Activated CD4-positive, alpha-beta T cell treated with anti-CD3 and anti-CD28 coated beads, Interleukin-2, amount 10 ng/mL, durations not matched to agents 7 days and 5 days (primary cell): ENCODE measurements at regions not wholly inside any gene's neighbourhood (a gene's known extent, or its start where the extent isn't known, plus 50 kb on each side); places are given as distances from the start of the nearest gene placed in this dataset.

Experiments used
- CTCF ChIA-PET: fragments of 350-600 bp; sonication (Branson Sonifier 250); formaldehyde crosslinking; loops from one replicate; lab custom pipeline; 2021; ENCODE audit warnings: antibody characterized with exemption; lab: Charles Lee
- POLR2A ChIA-PET: fragments of 350-600 bp; sonication (Branson Sonifier 250); formaldehyde crosslinking; loops from one replicate; lab custom pipeline; 2021; ENCODE audit warnings: antibody characterized with exemption; lab: Charles Lee
- DNase-seq: peaks from one replicate; pipeline ENCODE4 v3.0.0-alpha.2; 2020
- H3K27ac Mint-ChIP-seq: one replicate; pipeline ENCODE4 v1.8.0; 2021; ENCODE audit warnings: mild to moderate bottlenecking, moderate library complexity, mixed read lengths
- H3K27me3 Mint-ChIP-seq: one replicate; pipeline ENCODE4 v1.8.0; 2021; ENCODE audit warnings: mixed read lengths
- H3K36me3 Mint-ChIP-seq: one replicate; pipeline ENCODE4 v1.8.0; 2021; ENCODE audit warnings: low read depth, mixed read lengths
- H3K4me1 Mint-ChIP-seq: one replicate; pipeline ENCODE4 v1.8.0; 2021; ENCODE audit warnings: mixed read lengths
- H3K4me3 Mint-ChIP-seq: one replicate; pipeline ENCODE4 v1.8.0; 2021; ENCODE audit warnings: mild to moderate bottlenecking, moderate library complexity, mixed read lengths
- H3K9me3 Mint-ChIP-seq: one replicate; pipeline ENCODE4 v1.8.0; 2021; ENCODE audit warnings: mixed read lengths

- DNase-seq: no peak
- no peak overlapping the region for H3K4me3 Mint-ChIP-seq
- H3K36me3 Mint-ChIP-seq: peaks cover 2% of the 10 kb centered on the region
- no peaks in the 10 kb centered on the region for H3K27me3 Mint-ChIP-seq
- peaks cover 24% of the 10 kb centered on the region for H3K4me1 Mint-ChIP-seq
- H3K27ac Mint-ChIP-seq: no peak overlapping the region
- ChIA-PET POLR2A (no interaction called here), CTCF (interaction anchor here (1.5 to 1.6 kb wide), 2 partner anchors 173 to 185 kb away, joined by 4 read pairs; partner anchors contain the start of genes ADO and EGR2)
- H3K9me3 Mint-ChIP-seq: no peaks in the 10 kb centered on the region
Measured at GRCh38 chr10:62631241-62631640, 173.3 kb upstream of the ADO start.

- Mint-ChIP-seq H3K4me3 (no peak overlapping the region), H3K27ac (peak overlapping the region; percentile 82), H3K4me1 (peaks cover 24% of the 10 kb centered on the region), H3K27me3 (no peaks in the 10 kb centered on the region), H3K36me3 (peaks cover 2% of the 10 kb centered on the region), H3K9me3 (no peaks in the 10 kb centered on the region)
- peak; percentile 69 for DNase-seq
- CTCF ChIA-PET: interaction anchor here (1.5 to 1.6 kb wide), 2 partner anchors 172 to 184 kb away, joined by 4 read pairs; partner anchors contain the start of genes ADO and EGR2
- POLR2A ChIA-PET: no interaction called here
Measured at GRCh38 chr10:62632071-62632809, 172.3 kb upstream of the ADO start.

DNA sequence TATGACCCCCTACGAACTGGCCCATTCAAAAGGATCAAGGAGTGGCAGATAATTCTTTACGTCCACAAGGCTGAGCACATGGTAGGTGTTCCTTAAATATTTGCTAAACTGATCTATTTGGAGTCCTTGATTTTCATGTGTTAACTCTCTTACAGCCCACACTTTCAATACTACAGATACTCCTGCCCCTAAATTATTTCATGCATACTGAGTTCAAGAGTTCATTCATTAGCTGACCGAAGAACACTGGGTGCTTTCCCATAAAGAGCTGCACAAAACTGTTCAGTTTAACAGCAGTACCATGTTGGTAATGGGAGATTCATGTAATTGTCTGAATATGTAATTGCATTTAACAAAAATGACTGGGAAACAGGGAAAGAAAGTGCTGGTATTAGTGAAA, 170.5 kb upstream of the ADO start:
- POLR2A ChIA-PET: no interaction called here

DNA sequence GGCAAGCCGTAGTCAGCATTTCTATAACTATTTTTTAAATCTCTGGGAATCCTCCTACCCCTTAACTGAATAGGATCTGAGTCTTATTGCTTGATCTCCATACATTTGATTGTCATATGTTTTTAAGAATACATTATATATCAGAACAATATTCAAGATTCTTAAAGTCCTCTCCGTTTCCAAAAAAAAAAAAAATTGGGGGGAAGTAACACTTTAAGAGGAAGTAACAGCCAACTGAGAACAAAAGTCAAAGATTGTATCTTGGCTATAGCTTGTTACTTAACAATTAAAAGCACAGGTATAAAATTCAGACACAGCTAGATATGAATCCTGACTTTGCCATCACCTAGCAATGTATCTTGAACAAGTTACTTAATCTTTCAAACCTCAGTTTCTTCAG, 169.9 kb upstream of the ADO start:
- Mint-ChIP-seq H3K27ac (no peak overlapping the region), H3K9me3 (no peaks in the 10 kb centered on the region), H3K4me3 (no peak overlapping the region), H3K27me3 (no peaks in the 10 kb centered on the region), H3K4me1 (peaks cover 24% of the 10 kb centered on the region), H3K36me3 (peaks cover 2% of the 10 kb centered on the region)
- CTCF ChIA-PET: interaction anchor here (0.5 to 0.9 kb wide), 3 partner anchors 98 to 217 kb away, joined by 3 read pairs; no protein-coding TSS in a partner anchor
- POLR2A ChIA-PET: no interaction called here
- DNase-seq: no peak

More for the DNA sequence above, 170.5 kb upstream of the ADO start:
- CTCF ChIA-PET: no interaction called here
- no peaks in the 10 kb centered on the region for H3K27me3 Mint-ChIP-seq
- peaks cover 24% of the 10 kb centered on the region for H3K4me1 Mint-ChIP-seq
- H3K4me3 Mint-ChIP-seq: no peak overlapping the region
- H3K36me3 Mint-ChIP-seq: peaks cover 2% of the 10 kb centered on the region
- no peaks in the 10 kb centered on the region for H3K9me3 Mint-ChIP-seq
- DNase-seq: no peak
- H3K27ac Mint-ChIP-seq: no peak overlapping the region

GRCh38 chr10:62635127-62635526, 169.4 kb upstream of the ADO start:
- ChIA-PET CTCF (interaction anchor here (0.6 to 1.0 kb wide), 5 partner anchors 13 to 152 kb away, joined by 3 to 4 read pairs (median 3); no protein-coding TSS in a partner anchor), POLR2A (interaction anchor here (0.7 kb wide), 1 partner anchor 223 kb away, joined by 3 read pairs; no protein-coding TSS in a partner anchor)
- H3K9me3 Mint-ChIP-seq: no peaks in the 10 kb centered on the region
- no peaks in the 10 kb centered on the region for H3K27me3 Mint-ChIP-seq
- no peak for DNase-seq
- H3K4me1 Mint-ChIP-seq: peaks cover 24% of the 10 kb centered on the region
- no peak overlapping the region for H3K27ac Mint-ChIP-seq
- H3K36me3 Mint-ChIP-seq: peaks cover 2% of the 10 kb centered on the region
- no peak overlapping the region for H3K4me3 Mint-ChIP-seq

- ChIA-PET POLR2A (interaction anchor here (0.7 to 1.4 kb wide), 4 partner anchors 92 to 217 kb away, joined by 3 to 4 read pairs (median 4); no protein-coding TSS in a partner anchor), CTCF (interaction anchor here (0.9 to 1.6 kb wide), 6 partner anchors 10 to 521 kb away, joined by 3 to 6 read pairs (median 4); no protein-coding TSS in a partner anchor)
- DNase-seq: peak; percentile 27
- H3K36me3 Mint-ChIP-seq: no peaks in the 10 kb centered on the region
- H3K4me3 Mint-ChIP-seq: no peak overlapping the region
- no peak overlapping the region for H3K27ac Mint-ChIP-seq
- no peaks in the 10 kb centered on the region for H3K9me3 Mint-ChIP-seq
- H3K27me3 Mint-ChIP-seq: no peaks in the 10 kb centered on the region
- H3K4me1 Mint-ChIP-seq: peaks cover 16% of the 10 kb centered on the region
Measured at GRCh38 chr10:62636825-62637248, 167.7 kb upstream of the ADO start.

- H3K36me3 Mint-ChIP-seq: no peaks in the 10 kb centered on the region
- DNase-seq: peak; percentile 82
- POLR2A ChIA-PET: interaction anchor here (0.7 to 1.4 kb wide), 4 partner anchors 91 to 216 kb away, joined by 3 to 4 read pairs (median 4); no protein-coding TSS in a partner anchor
- no peaks in the 10 kb centered on the region for H3K27me3 Mint-ChIP-seq
- no peak overlapping the region for H3K4me3 Mint-ChIP-seq
- H3K9me3 Mint-ChIP-seq: no peaks in the 10 kb centered on the region
- CTCF ChIA-PET: interaction anchor here (0.5 to 1.6 kb wide), 8 partner anchors 10 to 359 kb away, joined by 3 to 6 read pairs (median 4); no protein-coding TSS in a partner anchor
- peaks cover 10% of the 10 kb centered on the region for H3K4me1 Mint-ChIP-seq
- H3K27ac Mint-ChIP-seq: no peak overlapping the region
Measured at GRCh38 chr10:62637249-62638061, 167.1 kb upstream of the ADO start.

DNA sequence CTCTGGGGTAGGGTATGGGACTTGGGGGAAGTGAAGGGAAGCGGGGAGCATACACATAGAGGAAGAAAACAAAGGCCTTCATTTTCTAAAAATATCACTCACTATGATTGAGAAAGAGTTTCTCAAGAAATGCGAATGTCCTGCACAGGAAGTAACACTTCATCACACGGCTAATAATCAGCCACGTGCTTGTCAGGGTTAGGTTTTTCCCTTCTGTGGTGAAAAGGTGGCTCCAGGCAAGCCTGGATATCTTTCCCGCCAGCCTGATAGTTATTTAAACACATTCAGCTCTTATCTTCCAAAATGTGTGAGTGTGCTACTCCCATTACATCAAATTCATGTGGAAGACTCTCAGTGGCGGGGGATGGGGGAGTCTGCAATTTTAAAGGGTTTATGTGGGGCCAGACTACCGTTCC, 166.4 kb upstream of the ADO start:
- CTCF ChIA-PET: interaction anchor here (1.3 to 1.6 kb wide), 5 partner anchors 11 to 179 kb away, joined by 4 to 6 read pairs (median 4); no protein-coding TSS in a partner anchor
- Mint-ChIP-seq H3K27ac (no peak overlapping the region), H3K4me1 (peaks cover 6% of the 10 kb centered on the region), H3K9me3 (no peaks in the 10 kb centered on the region), H3K4me3 (no peak overlapping the region), H3K36me3 (no peaks in the 10 kb centered on the region), H3K27me3 (no peaks in the 10 kb centered on the region)
- POLR2A ChIA-PET: interaction anchor here (1.4 kb wide), 1 partner anchor 180 kb away, joined by 4 read pairs; no protein-coding TSS in a partner anchor
- no peak for DNase-seq

DNA sequence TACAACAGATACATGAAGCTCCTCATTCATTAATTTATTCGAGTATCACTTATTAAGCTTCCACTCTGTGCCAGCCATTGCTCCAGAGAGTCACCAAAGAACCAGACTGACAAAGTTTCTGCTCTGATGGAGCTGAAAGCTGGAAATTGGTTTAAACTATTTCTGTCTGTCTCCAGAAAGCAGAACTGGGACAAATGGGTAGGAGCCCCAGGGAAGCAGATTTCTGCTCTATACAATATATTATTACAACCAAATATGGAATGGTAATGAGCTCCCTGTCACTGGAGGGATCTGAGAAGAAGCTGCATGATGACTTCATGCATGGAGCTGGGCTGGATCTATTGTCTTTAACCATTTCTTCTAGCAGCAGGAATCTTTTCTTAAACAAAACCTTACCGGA, 165.4 kb upstream of the ADO start:
- no peaks in the 10 kb centered on the region for H3K36me3 Mint-ChIP-seq
- CTCF ChIA-PET: interaction anchor here (0.6 to 1.5 kb wide), 8 partner anchors 9 to 1301 kb away, joined by 3 to 5 read pairs (median 4); no protein-coding TSS in a partner anchor
- POLR2A ChIA-PET: no interaction called here
- no peak for DNase-seq
- H3K9me3 Mint-ChIP-seq: no peaks in the 10 kb centered on the region
- H3K27me3 Mint-ChIP-seq: no peaks in the 10 kb centered on the region
- no peak overlapping the region for H3K27ac Mint-ChIP-seq
- H3K4me3 Mint-ChIP-seq: no peak overlapping the region
- H3K4me1 Mint-ChIP-seq: peaks cover 2% of the 10 kb centered on the region

- POLR2A ChIA-PET: no interaction called here
Measured at GRCh38 chr10:62640411-62640810, 164.1 kb upstream of the ADO start.

GRCh38 chr10:62643606-62644587, 160.6 kb upstream of the ADO start:
- no peak overlapping the region for H3K4me3 Mint-ChIP-seq
- no peaks in the 10 kb centered on the region for H3K9me3 Mint-ChIP-seq
- H3K4me1 Mint-ChIP-seq: peaks cover 7% of the 10 kb centered on the region
- no peaks in the 10 kb centered on the region for H3K27me3 Mint-ChIP-seq
- DNase-seq: no peak
- ChIA-PET POLR2A (no interaction called here), CTCF (interaction anchor here (0.9 kb wide), 2 partner anchors 29 to 175 kb away, joined by 3 read pairs; no protein-coding TSS in a partner anchor)
- no peaks in the 10 kb centered on the region for H3K36me3 Mint-ChIP-seq
- no peak overlapping the region for H3K27ac Mint-ChIP-seq

More at GRCh38 chr10:62640411-62640810, 164.1 kb upstream of the ADO start:
- no peaks in the 10 kb centered on the region for H3K4me1 Mint-ChIP-seq
- no peak overlapping the region for H3K27ac Mint-ChIP-seq
- H3K9me3 Mint-ChIP-seq: no peaks in the 10 kb centered on the region
- H3K36me3 Mint-ChIP-seq: no peaks in the 10 kb centered on the region
- no peak overlapping the region for H3K4me3 Mint-ChIP-seq
- DNase-seq: no peak
- CTCF ChIA-PET: interaction anchor here (0.7 to 1.2 kb wide), 3 partner anchors 9 to 41 kb away, joined by 3 to 5 read pairs (median 4); no protein-coding TSS in a partner anchor
- no peaks in the 10 kb centered on the region for H3K27me3 Mint-ChIP-seq
